Liver (tissue), 3 donors: ENCODE measurements at regions not wholly inside any gene's neighbourhood (a gene's known extent, or its start where the extent isn't known, plus 50 kb on each side); places are given as distances from the start of the nearest gene placed in this dataset.

Source experiments
- CTCF ChIP-seq: fragments of 150-350 bp; IDR thresholded peaks from 2 replicates; pipeline ENCODE4 v1.5.1; 2017; ENCODE audit warnings: improper control_type of control experiment, low read depth, low read length; ENCODE audit not compliant: missing input control
- FOXA1 ChIP-seq: IDR thresholded peaks from 2 replicates; pipeline ENCODE4 v1.6.1; 2016; ENCODE audit warnings: antibody characterized with exemption
- GABPA ChIP-seq, 2 donors: IDR thresholded peaks in 1 of 2; conservative IDR thresholded peaks in 1 of 2; 2 replicates each; pipeline ENCODE4 v1.6.1; 2016; ENCODE audit warnings: antibody characterized with exemption in 2 of 2, mild to moderate bottlenecking in 1 of 2, moderate library complexity in 1 of 2
- HNF4A ChIP-seq, 2 donors: conservative IDR thresholded peaks; 2 replicates each; pipeline ENCODE4 v1.6.1; 2016; ENCODE audit warnings: antibody characterized with exemption in 2 of 2, mild to moderate bottlenecking in 2 of 2
- JUND ChIP-seq, 2 donors: IDR thresholded peaks; 2 replicates each; pipeline ENCODE4 v1.6.1; 2016; ENCODE audit warnings: antibody characterized with exemption in 2 of 2
- RAD21 ChIP-seq, 2 donors: IDR thresholded peaks; 2 replicates each; pipeline ENCODE4 v1.6.1; 2016; ENCODE audit warnings: antibody characterized with exemption in 2 of 2, mild to moderate bottlenecking in 2 of 2
- RXRA ChIP-seq, 2 donors: IDR thresholded peaks; 2 replicates each; pipeline ENCODE4 v1.6.1; 2017 to 2018; ENCODE audit warnings: antibody characterized with exemption in 2 of 2, mild to moderate bottlenecking in 1 of 2
- SP1 ChIP-seq: IDR thresholded peaks from 2 replicates; pipeline ENCODE4 v1.6.1; 2018; ENCODE audit warnings: antibody characterized with exemption, mild to moderate bottlenecking
- ZBTB33 ChIP-seq: IDR thresholded peaks from 2 replicates; pipeline ENCODE4 v1.6.1; 2016; ENCODE audit warnings: antibody characterized with exemption
- TF ChIP-seq, protein P1 (sequence below): IDR thresholded peaks from 2 replicates; pipeline ENCODE4 v1.6.1; 2016; ENCODE audit warnings: antibody characterized with exemption, mild to moderate bottlenecking
- TF ChIP-seq, protein P2 (sequence below): IDR thresholded peaks from 2 replicates; pipeline ENCODE4 v1.6.1; 2016; ENCODE audit warnings: antibody characterized with exemption
- donor health status: healthy.
- donor health status: healthy.

DNA sequence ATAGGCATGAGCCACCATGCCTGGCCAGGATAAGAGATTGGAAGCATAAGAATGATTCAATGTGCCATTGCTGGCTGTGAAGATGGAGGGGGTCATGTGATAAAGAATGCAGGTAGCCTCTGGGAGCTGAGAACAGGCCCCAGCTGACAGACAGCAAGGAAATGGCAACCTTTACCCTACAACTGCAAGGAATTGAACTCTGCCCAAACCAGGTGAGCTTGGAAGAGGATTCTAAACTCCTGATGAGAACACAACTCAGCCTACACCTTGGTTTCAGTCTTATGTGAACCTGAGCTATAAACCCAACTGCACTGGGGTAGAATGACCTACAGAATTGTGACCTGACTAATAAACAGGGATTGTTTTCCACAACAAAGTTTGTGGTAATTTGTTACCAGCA lies 82.0 kb upstream of the AKIRIN2 start:
- no peak for TF ChIP-seq CTCF
- TF ChIP-seq, protein P1, sequence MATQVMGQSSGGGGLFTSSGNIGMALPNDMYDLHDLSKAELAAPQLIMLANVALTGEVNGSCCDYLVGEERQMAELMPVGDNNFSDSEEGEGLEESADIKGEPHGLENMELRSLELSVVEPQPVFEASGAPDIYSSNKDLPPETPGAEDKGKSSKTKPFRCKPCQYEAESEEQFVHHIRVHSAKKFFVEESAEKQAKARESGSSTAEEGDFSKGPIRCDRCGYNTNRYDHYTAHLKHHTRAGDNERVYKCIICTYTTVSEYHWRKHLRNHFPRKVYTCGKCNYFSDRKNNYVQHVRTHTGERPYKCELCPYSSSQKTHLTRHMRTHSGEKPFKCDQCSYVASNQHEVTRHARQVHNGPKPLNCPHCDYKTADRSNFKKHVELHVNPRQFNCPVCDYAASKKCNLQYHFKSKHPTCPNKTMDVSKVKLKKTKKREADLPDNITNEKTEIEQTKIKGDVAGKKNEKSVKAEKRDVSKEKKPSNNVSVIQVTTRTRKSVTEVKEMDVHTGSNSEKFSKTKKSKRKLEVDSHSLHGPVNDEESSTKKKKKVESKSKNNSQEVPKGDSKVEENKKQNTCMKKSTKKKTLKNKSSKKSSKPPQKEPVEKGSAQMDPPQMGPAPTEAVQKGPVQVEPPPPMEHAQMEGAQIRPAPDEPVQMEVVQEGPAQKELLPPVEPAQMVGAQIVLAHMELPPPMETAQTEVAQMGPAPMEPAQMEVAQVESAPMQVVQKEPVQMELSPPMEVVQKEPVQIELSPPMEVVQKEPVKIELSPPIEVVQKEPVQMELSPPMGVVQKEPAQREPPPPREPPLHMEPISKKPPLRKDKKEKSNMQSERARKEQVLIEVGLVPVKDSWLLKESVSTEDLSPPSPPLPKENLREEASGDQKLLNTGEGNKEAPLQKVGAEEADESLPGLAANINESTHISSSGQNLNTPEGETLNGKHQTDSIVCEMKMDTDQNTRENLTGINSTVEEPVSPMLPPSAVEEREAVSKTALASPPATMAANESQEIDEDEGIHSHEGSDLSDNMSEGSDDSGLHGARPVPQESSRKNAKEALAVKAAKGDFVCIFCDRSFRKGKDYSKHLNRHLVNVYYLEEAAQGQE: no peak
- no peak for TF ChIP-seq FOXA1
- TF ChIP-seq ZBTB33: no peak
- no peak for TF ChIP-seq HNF4A (conservative IDR thresholded peaks at IDR 0.05)
- TF ChIP-seq, protein P2, sequence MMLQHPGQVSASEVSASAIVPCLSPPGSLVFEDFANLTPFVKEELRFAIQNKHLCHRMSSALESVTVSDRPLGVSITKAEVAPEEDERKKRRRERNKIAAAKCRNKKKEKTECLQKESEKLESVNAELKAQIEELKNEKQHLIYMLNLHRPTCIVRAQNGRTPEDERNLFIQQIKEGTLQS: no peak
- TF ChIP-seq SP1: no peak
- TF ChIP-seq JUND (IDR thresholded peaks at IDR 0.05): no peak
- no peak for TF ChIP-seq RXRA (IDR thresholded peaks at IDR 0.05)
- no peak for TF ChIP-seq GABPA (IDR thresholded peaks at IDR 0.05 in 1 of 2, conservative IDR thresholded peaks at IDR 0.05 in 1 of 2)
- no peak for TF ChIP-seq RAD21 (IDR thresholded peaks at IDR 0.05)
